Left renal pelvis (tissue), 4 donors: ENCODE measurements at regions not wholly inside any gene's neighbourhood (a gene's known extent, or its start where the extent isn't known, plus 50 kb on each side); places are given as distances from the start of the nearest gene placed in this dataset.
"Not testable (repeated sequence)": the region's sequence is repeated elsewhere in the genome, so short reads cannot be mapped to it uniquely, and the experiment has no call there.

Experiments used
- DNase-seq, 4 donors: peaks; one replicate each; pipeline ENCODE4 v3.0.0-alpha.2; 2013; ENCODE audit warnings: low read depth in 4 of 4, low spot score in 3 of 4

GRCh38 chr6:169974663-169975062 lies 223.2 kb downstream of the ERMARD start:
- DNase-seq, result no peak

- DNase-seq, result not testable (repeated sequence)
Observed at GRCh38 chr6:169973588-169974467, 222.4 kb downstream of the ERMARD start.

- no peak for DNase-seq
Observed at GRCh38 chr6:169972736-169973135, 221.3 kb downstream of the ERMARD start.

GRCh38 chr6:169972101-169972651 lies 220.8 kb downstream of the ERMARD start:
- no peak for DNase-seq

GRCh38 chr6:169971081-169971861 lies 219.8 kb downstream of the ERMARD start:
- no peak for DNase-seq

GRCh38 chr6:169970306-169970988 lies 219.0 kb downstream of the ERMARD start:
- no peak for DNase-seq

GRCh38 chr6:169969372-169970099 lies 218.1 kb downstream of the ERMARD start:
- no peak for DNase-seq

- no peak for DNase-seq
Observed at GRCh38 chr6:169968541-169969270, 217.3 kb downstream of the ERMARD start.

- DNase-seq, result no peak
Observed at GRCh38 chr6:169967687-169968086, 216.3 kb downstream of the ERMARD start.

GRCh38 chr6:169966312-169967181 lies 215.1 kb downstream of the ERMARD start:
- DNase-seq, result no peak

- no peak for DNase-seq
Observed at GRCh38 chr6:169965657-169966311, 214.4 kb downstream of the ERMARD start.

GRCh38 chr6:169965239-169965638 lies 213.8 kb downstream of the ERMARD start:
- DNase-seq, result no peak

- no peak for DNase-seq
Observed at GRCh38 chr6:169964486-169965180, 213.2 kb downstream of the ERMARD start.

GRCh38 chr6:169963581-169964297 lies 212.3 kb downstream of the ERMARD start:
- no peak for DNase-seq

- DNase-seq, result no peak
Observed at GRCh38 chr6:169962604-169963469, 211.4 kb downstream of the ERMARD start.
